Stimulated activated CD8-positive, alpha-beta memory T cell treated with anti-CD3 and anti-CD28 coated beads, Interleukin-2, amount 100 ng/mL, for 48 hours (primary cell): ENCODE measurements at regions not wholly inside any gene's neighbourhood (a gene's known extent, or its start where the extent isn't known, plus 50 kb on each side); places are given as distances from the start of the nearest gene placed in this dataset.

Source experiments
- DNase-seq, 2 donors: peaks; one replicate each; pipeline ENCODE4 v3.0.0-alpha.2; 2020; ENCODE audit warnings: low read depth in 2 of 2

DNA sequence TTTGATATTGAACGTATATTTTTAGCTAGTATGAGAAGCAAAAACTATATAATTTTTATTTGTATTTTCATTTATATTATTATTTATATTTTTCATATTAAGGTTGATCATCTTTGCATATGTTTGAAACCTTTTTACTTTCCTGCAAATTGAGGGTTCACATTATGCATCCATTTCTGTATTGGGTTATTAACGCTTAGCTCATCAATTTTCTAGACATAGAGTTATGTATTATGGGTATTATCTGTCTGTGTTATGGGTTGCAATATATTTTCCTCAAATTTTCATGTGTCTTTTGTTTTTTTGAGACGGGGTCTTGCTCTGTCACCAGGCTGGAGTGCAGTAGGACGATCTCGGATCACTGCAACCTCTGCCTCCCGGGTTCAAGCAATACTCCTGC lies 2377.0 kb upstream of the WWC1 start:
- DNase-seq, result no peak

GRCh38 chr5:165919196-165919595 lies 2372.2 kb upstream of the WWC1 start:
- no peak for DNase-seq

- DNase-seq, result no peak
These were observed 2370.8 kb upstream of the WWC1 start for GRCh38 chr5:165920655-165921054.

DNA sequence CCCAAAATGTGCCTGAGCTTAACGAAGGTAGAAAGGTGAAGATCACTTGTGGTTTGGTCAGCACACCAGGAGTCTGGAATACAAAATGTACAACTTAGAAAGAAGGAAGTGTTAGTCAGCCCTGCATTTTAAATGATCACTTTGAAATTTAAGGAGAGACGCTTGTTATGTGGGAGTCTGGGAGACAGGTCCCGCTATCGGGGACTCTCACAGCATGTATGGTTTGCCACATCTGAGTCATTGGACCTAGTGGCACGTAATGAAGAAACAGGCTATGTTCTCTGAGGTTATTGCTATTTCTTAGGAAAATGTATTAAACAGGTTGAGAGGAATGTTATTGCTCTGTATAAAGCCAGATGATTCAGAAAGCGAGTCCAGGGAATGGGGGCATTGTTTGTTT lies 2362.5 kb upstream of the WWC1 start:
- DNase-seq, result no peak

- no peak for DNase-seq
These were observed 2350.9 kb upstream of the WWC1 start for GRCh38 chr5:165940541-165940940.

DNA sequence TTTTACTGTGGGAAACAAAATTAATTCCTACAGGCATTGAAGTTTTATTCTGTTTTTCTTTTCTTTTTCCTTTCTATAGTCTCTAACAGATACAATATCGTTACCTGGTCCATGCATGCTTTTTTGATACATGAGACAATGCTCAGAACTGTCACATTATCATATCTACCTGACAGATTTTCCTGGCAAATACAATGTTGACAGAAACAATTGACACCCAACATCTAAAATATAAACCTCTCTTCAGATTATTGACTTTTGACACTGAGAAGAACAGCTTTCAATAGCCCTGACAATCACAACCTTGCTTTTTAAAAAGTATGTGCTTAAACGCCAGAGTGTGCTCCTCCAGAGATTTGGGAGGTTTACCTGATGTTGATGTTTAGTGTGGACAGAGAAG lies 2334.6 kb upstream of the WWC1 start:
- no peak for DNase-seq

- DNase-seq, result no peak
These were observed 2309.8 kb upstream of the WWC1 start for GRCh38 chr5:165981671-165982070.

GRCh38 chr5:165996201-165996875 lies 2295.1 kb upstream of the WWC1 start:
- DNase-seq, result no peak

DNA sequence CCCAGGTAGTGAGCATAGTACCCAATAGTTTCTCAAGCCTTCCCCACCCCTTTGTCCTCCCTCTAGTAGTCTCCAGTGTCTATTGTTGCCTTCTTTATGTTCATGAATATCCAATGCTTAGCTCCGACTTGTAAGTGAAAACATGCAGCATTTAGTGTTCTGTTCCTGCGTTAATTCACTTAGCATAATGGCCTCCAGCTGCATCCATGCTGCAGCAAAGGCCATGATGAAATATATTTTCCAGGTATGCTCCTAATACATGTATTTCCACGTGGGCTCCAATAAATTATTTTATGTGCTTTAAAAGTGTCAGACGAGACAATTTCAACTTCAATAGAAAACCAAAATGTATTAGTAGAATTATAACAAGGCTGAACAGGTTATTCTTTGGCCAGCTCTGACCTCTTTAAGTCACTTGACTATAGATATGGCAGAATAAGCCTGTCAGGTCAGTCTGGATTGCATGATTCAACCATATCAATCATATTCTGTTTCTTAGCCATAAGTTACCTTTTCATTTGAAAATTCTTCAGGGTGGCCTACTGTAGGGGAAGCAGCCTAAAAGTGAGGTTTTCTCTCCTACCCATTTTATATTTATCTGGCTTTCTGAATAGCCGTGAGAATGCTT lies 2291.6 kb upstream of the WWC1 start:
- no peak for DNase-seq

GRCh38 chr5:166004006-166004405 lies 2287.4 kb upstream of the WWC1 start:
- no peak for DNase-seq

DNA sequence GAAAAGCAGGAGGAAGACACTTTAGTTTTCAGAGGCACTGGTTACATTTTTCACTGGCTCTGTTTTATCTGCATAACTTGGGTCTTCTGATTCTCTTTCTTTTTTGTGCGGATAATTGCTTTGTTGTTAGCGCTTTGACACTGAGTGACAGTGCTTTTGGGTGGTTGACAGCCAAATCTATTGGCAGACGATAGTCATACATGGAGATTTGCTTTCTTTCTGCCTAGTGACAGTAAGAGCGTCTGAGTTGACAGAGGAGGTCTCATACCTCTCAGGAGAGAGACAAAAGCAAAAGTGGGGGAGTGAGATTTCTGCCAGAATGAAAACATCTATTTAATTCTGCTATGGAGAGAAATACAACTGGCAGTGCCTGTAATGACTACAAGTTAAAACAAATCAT lies 2278.0 kb upstream of the WWC1 start:
- no peak for DNase-seq

- no peak for DNase-seq
These were observed 2277.2 kb upstream of the WWC1 start for GRCh38 chr5:166014256-166014655.

DNA sequence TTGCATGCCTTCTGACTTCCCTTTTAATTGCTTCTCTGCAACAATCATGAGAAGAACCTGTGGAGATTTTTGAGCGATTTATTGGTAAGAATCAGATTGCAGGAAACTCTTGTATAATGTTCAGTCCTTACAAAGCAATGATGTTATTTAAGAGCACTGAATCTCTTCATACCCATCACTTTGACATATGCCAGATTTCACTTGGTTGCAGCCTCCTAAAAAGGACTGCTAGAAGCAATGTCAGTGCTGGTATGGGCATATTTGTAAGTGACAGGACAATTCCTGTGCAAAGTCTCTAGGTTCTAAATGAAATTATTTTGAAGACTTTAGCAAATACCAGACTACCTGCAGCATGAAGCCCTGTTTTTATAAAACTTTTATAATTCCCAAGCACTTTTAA lies 2272.7 kb upstream of the WWC1 start:
- DNase-seq, result no peak

- no peak for DNase-seq
These were observed 2269.4 kb upstream of the WWC1 start for GRCh38 chr5:166022065-166022464.

DNA sequence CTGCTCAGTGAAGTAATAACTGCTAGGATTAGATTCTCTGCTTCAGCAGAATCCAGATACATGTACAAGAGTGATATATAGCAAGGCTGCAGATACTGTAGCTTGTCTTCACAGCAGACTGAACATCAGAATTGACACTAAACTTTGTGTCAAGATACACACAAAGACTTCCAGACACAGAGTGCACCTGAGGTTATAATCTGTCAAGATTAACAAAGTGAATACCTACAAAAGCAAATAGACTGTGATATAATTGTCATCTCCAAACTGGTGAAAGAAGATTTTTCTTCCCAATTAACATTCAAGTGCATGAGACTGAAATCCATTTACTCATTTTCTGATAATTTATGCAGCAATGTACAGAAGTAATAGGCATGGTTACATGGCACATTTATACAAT lies 2266.5 kb upstream of the WWC1 start:
- no peak for DNase-seq

- no peak for DNase-seq
These were observed 2263.9 kb upstream of the WWC1 start for GRCh38 chr5:166027582-166027981.

- DNase-seq, result no peak
These were observed 2259.5 kb upstream of the WWC1 start for GRCh38 chr5:166031926-166032325.

- DNase-seq, result no peak
These were observed 2258.8 kb upstream of the WWC1 start for GRCh38 chr5:166032601-166033000.

DNA sequence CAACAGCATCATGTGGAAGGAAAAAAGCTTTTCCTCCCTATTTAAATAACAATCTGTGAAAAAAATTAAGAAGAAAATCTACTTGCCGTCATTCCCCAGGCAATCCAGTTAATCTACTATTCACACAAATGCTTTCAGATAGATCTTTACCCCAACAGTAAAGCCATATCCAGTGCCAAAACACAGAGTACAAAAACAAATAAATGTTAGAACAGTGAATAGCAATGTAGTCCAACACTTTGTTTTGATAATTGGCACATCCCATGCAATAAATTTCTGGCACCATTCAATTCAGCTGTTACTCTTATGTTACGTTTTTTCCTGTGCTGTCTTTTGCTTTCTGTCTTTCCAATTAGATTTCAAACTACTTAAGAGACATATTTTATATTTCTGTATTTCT lies 2245.5 kb upstream of the WWC1 start:
- no peak for DNase-seq

DNA sequence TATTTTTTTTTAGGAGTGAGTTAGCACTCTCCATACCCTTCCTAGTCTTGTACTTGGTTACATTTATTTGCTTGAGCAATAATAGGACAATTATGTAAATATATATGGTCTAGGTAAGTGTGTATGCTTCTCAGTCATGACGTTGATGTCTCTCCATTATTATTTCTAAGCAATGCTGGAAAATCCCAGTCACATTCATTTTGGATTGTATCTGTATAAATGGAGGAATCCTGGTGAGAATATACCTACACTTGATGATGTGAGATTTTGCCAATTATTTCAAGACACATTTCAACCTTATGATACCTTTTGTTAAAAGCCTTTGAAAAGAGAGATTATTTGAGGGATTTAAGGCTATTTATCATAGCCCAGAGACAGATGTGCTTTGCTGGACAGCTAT lies 2244.5 kb upstream of the WWC1 start:
- no peak for DNase-seq

- no peak for DNase-seq
These were observed 2240.9 kb upstream of the WWC1 start for GRCh38 chr5:166050531-166050930.

DNA sequence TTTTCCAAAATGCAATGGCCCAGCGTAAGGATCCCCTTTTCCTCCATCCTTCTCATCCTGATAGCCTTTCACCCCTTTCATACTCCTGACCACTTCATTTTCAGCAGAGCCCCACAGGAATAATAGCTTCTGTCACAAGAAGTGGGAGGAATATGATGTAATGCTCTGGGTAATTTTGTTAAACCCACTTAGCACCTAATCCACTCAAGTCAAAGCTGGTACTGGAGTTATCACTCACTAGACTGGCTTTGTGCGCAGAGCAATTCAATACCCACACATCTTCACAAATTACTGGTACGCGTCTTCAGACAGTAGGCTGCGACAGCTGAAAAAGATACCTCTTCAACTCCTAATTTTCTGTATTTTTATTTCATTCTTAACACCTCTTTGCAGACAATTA lies 2232.8 kb upstream of the WWC1 start:
- no peak for DNase-seq

- no peak for DNase-seq
These were observed 2229.4 kb upstream of the WWC1 start for GRCh38 chr5:166062094-166062493.

GRCh38 chr5:166062719-166063118 lies 2228.7 kb upstream of the WWC1 start:
- DNase-seq, result no peak
